WTC11 (cell line): ENCODE measurements at regions not wholly inside any gene's neighbourhood (a gene's known extent, or its start where the extent isn't known, plus 50 kb on each side); places are given as distances from the start of the nearest gene placed in this dataset.

Experiments
- ATF1 ChIP-seq: sonication (generic); formaldehyde crosslinking; IDR thresholded peaks from 2 replicates; pipeline ENCODE4 v1.8.1; 2023; ENCODE audit warnings: mild to moderate bottlenecking, moderate library complexity, missing genetic modification reagents
- JUN ChIP-seq: sonication (generic); formaldehyde crosslinking; IDR thresholded peaks from 2 replicates; pipeline ENCODE4 v1.8.0; 2023; ENCODE audit warnings: mild to moderate bottlenecking, missing genetic modification reagents
- NFE2L1 ChIP-seq: sonication (generic); formaldehyde crosslinking; IDR thresholded peaks from 2 replicates; pipeline ENCODE4 v1.8.1; 2023; ENCODE audit warnings: missing genetic modification reagents
- SP1 ChIP-seq: sonication (generic); formaldehyde crosslinking; conservative IDR thresholded peaks from 2 replicates; pipeline ENCODE4 v1.8.1; 2022; ENCODE audit warnings: missing genetic modification reagents
- ZNF121 ChIP-seq: sonication (generic); formaldehyde crosslinking; IDR thresholded peaks from 2 replicates; pipeline ENCODE4 v1.8.0; 2023; ENCODE audit warnings: missing genetic modification reagents
- TF ChIP-seq, protein P1 (sequence below): sonication (generic); formaldehyde crosslinking; conservative IDR thresholded peaks from 2 replicates; pipeline ENCODE4 v1.8.1; 2022; ENCODE audit warnings: mild to moderate bottlenecking, missing genetic modification reagents
- TF ChIP-seq, protein P2 (sequence below): fragments of 200-600 bp; IDR thresholded peaks from 2 replicates; pipeline ENCODE4 v1.8.0; 2022; ENCODE audit warnings: antibody characterized with exemption
- TF ChIP-seq, protein P3 (sequence below): sonication (generic); formaldehyde crosslinking; IDR thresholded peaks from 2 replicates; pipeline ENCODE4 v1.8.0; 2023; ENCODE audit warnings: mild to moderate bottlenecking, missing genetic modification reagents
- TF ChIP-seq, protein P4 (sequence below): sonication (generic); formaldehyde crosslinking; IDR thresholded peaks from 2 replicates; pipeline ENCODE4 v1.8.1; 2023; ENCODE audit warnings: mild to moderate bottlenecking, missing genetic modification reagents, moderate library complexity
- TF ChIP-seq, protein P5 (sequence below): sonication (generic); formaldehyde crosslinking; IDR thresholded peaks from 2 replicates; pipeline ENCODE4 v1.8.0; 2023; ENCODE audit warnings: missing genetic modification reagents, mild to moderate bottlenecking, borderline replicate concordance
- TF ChIP-seq, protein P6 (sequence below): fragments of 250-450 bp; sonication (Bioruptor Pico); IDR thresholded peaks from 2 replicates; pipeline ENCODE4 v1.9.0; 2021; ENCODE audit warnings: mild to moderate bottlenecking, borderline replicate concordance

DNA sequence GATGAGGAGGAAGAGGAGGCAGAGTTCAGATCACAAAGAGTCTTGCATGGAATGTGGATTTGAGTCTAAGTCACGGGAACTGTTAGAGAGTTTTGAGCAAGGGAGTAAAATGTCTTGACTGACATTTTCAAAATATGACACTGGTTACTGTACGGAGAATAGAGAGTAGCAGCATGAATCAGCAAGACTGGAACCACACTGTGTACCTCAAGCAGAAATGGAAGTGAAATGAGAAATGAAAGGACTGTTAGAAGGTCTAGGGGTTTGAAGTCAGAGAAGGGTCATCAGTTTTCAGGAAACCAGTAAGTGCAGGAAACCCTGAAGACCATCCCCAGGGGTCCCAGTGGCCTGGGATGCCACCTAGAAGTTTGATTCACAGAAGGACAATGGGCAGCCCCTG is 236.3 kb downstream of the GALC start:
- no peak for TF ChIP-seq SP1 (CRISPR knock-in tag)
- TF ChIP-seq, protein P1, sequence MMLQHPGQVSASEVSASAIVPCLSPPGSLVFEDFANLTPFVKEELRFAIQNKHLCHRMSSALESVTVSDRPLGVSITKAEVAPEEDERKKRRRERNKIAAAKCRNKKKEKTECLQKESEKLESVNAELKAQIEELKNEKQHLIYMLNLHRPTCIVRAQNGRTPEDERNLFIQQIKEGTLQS (CRISPR knock-in tag) = no peak
- TF ChIP-seq, protein P2, sequence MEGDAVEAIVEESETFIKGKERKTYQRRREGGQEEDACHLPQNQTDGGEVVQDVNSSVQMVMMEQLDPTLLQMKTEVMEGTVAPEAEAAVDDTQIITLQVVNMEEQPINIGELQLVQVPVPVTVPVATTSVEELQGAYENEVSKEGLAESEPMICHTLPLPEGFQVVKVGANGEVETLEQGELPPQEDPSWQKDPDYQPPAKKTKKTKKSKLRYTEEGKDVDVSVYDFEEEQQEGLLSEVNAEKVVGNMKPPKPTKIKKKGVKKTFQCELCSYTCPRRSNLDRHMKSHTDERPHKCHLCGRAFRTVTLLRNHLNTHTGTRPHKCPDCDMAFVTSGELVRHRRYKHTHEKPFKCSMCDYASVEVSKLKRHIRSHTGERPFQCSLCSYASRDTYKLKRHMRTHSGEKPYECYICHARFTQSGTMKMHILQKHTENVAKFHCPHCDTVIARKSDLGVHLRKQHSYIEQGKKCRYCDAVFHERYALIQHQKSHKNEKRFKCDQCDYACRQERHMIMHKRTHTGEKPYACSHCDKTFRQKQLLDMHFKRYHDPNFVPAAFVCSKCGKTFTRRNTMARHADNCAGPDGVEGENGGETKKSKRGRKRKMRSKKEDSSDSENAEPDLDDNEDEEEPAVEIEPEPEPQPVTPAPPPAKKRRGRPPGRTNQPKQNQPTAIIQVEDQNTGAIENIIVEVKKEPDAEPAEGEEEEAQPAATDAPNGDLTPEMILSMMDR = no peak
- TF ChIP-seq, protein P3, sequence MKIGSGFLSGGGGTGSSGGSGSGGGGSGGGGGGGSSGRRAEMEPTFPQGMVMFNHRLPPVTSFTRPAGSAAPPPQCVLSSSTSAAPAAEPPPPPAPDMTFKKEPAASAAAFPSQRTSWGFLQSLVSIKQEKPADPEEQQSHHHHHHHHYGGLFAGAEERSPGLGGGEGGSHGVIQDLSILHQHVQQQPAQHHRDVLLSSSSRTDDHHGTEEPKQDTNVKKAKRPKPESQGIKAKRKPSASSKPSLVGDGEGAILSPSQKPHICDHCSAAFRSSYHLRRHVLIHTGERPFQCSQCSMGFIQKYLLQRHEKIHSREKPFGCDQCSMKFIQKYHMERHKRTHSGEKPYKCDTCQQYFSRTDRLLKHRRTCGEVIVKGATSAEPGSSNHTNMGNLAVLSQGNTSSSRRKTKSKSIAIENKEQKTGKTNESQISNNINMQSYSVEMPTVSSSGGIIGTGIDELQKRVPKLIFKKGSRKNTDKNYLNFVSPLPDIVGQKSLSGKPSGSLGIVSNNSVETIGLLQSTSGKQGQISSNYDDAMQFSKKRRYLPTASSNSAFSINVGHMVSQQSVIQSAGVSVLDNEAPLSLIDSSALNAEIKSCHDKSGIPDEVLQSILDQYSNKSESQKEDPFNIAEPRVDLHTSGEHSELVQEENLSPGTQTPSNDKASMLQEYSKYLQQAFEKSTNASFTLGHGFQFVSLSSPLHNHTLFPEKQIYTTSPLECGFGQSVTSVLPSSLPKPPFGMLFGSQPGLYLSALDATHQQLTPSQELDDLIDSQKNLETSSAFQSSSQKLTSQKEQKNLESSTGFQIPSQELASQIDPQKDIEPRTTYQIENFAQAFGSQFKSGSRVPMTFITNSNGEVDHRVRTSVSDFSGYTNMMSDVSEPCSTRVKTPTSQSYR (CRISPR knock-in tag) = no peak
- no peak for TF ChIP-seq ZNF121 (CRISPR knock-in tag)
- TF ChIP-seq NFE2L1 = no peak
- TF ChIP-seq JUN (CRISPR knock-in tag) = no peak
- TF ChIP-seq, protein P4, sequence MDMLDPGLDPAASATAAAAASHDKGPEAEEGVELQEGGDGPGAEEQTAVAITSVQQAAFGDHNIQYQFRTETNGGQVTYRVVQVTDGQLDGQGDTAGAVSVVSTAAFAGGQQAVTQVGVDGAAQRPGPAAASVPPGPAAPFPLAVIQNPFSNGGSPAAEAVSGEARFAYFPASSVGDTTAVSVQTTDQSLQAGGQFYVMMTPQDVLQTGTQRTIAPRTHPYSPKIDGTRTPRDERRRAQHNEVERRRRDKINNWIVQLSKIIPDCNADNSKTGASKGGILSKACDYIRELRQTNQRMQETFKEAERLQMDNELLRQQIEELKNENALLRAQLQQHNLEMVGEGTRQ (CRISPR knock-in tag) = no peak
- no peak for TF ChIP-seq ATF1
- TF ChIP-seq, protein P5, sequence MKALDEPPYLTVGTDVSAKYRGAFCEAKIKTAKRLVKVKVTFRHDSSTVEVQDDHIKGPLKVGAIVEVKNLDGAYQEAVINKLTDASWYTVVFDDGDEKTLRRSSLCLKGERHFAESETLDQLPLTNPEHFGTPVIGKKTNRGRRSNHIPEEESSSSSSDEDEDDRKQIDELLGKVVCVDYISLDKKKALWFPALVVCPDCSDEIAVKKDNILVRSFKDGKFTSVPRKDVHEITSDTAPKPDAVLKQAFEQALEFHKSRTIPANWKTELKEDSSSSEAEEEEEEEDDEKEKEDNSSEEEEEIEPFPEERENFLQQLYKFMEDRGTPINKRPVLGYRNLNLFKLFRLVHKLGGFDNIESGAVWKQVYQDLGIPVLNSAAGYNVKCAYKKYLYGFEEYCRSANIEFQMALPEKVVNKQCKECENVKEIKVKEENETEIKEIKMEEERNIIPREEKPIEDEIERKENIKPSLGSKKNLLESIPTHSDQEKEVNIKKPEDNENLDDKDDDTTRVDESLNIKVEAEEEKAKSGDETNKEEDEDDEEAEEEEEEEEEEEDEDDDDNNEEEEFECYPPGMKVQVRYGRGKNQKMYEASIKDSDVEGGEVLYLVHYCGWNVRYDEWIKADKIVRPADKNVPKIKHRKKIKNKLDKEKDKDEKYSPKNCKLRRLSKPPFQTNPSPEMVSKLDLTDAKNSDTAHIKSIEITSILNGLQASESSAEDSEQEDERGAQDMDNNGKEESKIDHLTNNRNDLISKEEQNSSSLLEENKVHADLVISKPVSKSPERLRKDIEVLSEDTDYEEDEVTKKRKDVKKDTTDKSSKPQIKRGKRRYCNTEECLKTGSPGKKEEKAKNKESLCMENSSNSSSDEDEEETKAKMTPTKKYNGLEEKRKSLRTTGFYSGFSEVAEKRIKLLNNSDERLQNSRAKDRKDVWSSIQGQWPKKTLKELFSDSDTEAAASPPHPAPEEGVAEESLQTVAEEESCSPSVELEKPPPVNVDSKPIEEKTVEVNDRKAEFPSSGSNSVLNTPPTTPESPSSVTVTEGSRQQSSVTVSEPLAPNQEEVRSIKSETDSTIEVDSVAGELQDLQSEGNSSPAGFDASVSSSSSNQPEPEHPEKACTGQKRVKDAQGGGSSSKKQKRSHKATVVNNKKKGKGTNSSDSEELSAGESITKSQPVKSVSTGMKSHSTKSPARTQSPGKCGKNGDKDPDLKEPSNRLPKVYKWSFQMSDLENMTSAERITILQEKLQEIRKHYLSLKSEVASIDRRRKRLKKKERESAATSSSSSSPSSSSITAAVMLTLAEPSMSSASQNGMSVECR (CRISPR knock-in tag) = no peak
- TF ChIP-seq, protein P6, sequence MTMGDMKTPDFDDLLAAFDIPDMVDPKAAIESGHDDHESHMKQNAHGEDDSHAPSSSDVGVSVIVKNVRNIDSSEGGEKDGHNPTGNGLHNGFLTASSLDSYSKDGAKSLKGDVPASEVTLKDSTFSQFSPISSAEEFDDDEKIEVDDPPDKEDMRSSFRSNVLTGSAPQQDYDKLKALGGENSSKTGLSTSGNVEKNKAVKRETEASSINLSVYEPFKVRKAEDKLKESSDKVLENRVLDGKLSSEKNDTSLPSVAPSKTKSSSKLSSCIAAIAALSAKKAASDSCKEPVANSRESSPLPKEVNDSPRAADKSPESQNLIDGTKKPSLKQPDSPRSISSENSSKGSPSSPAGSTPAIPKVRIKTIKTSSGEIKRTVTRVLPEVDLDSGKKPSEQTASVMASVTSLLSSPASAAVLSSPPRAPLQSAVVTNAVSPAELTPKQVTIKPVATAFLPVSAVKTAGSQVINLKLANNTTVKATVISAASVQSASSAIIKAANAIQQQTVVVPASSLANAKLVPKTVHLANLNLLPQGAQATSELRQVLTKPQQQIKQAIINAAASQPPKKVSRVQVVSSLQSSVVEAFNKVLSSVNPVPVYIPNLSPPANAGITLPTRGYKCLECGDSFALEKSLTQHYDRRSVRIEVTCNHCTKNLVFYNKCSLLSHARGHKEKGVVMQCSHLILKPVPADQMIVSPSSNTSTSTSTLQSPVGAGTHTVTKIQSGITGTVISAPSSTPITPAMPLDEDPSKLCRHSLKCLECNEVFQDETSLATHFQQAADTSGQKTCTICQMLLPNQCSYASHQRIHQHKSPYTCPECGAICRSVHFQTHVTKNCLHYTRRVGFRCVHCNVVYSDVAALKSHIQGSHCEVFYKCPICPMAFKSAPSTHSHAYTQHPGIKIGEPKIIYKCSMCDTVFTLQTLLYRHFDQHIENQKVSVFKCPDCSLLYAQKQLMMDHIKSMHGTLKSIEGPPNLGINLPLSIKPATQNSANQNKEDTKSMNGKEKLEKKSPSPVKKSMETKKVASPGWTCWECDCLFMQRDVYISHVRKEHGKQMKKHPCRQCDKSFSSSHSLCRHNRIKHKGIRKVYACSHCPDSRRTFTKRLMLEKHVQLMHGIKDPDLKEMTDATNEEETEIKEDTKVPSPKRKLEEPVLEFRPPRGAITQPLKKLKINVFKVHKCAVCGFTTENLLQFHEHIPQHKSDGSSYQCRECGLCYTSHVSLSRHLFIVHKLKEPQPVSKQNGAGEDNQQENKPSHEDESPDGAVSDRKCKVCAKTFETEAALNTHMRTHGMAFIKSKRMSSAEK (CRISPR knock-in tag) = no peak
